Gastrocnemius medialis (tissue), 4 donors: ENCODE measurements at regions not wholly inside any gene's neighbourhood (a gene's known extent, or its start where the extent isn't known, plus 50 kb on each side); places are given as distances from the start of the nearest gene placed in this dataset.

Experiments used
- ATAC-seq, 2 donors: fragments of 150-250 bp; one replicate each; pipeline ENCODE4 v1.9.1; 2016
- DNase-seq, 2 donors: peaks; one replicate each; pipeline ENCODE4 v3.0.0-alpha.2; 2019
- H3K27ac ChIP-seq, 4 donors: fragments of 200-600 bp; sonication (generic); 1 replicate in 1 of 4; 2 replicates in 3 of 4; pipeline ENCODE4 v1.5.1; 2016 to 2018; ENCODE audit warnings: mild to moderate bottlenecking in 2 of 4, moderate library complexity in 1 of 4
- H3K27me3 ChIP-seq, 3 donors: fragments of 200-600 bp; sonication (generic) in 2 of 3; 1 replicate in 1 of 3; 2 replicates in 2 of 3; pipeline versions ENCODE4 v1.5.1 to v1.6.0; 2016 to 2019; ENCODE audit warnings: mild to moderate bottlenecking in 1 of 3, moderate library complexity in 1 of 3
- H3K36me3 ChIP-seq, 2 donors: fragments of 200-600 bp; sonication (generic) in 1 of 2; one replicate each; pipeline ENCODE4 v1.5.1; 2017 to 2018
- H3K4me1 ChIP-seq, 2 donors: fragments of 200-600 bp; sonication (generic) in 1 of 2; one replicate each; pipeline ENCODE4 v1.5.1; 2016 to 2017; ENCODE audit warnings: mild to moderate bottlenecking in 2 of 2
- H3K4me3 ChIP-seq, 4 donors: fragments of 200-600 bp; sonication (generic) in 3 of 4; 1 replicate in 1 of 4; 2 replicates in 3 of 4; pipeline ENCODE4 v1.5.1; 2016 to 2019; ENCODE audit warnings: mild to moderate bottlenecking in 2 of 4
- H3K9me3 ChIP-seq, 3 donors: fragments of 200-600 bp; sonication (generic) in 2 of 3; 1 replicate in 1 of 3; 2 replicates in 2 of 3; pipeline ENCODE4 v1.5.1; 2016 to 2019
- CTCF ChIP-seq, 5 experiments: fragments of 450-650 bp in 3 of 5; fragments of 200-600 bp in 2 of 5; sonication (generic) in 2 of 5; IDR thresholded peaks in 4 of 5; conservative IDR thresholded peaks in 1 of 5; 1 replicate in 4 of 5; 2 replicates in 1 of 5; pipeline ENCODE4 v1.5.1; 2016 to 2019; ENCODE audit warnings: antibody characterized with exemption in 5 of 5, mild to moderate bottlenecking in 3 of 5, moderate library complexity in 3 of 5
- POLR2A ChIP-seq, 2 donors: fragments of 450-650 bp; IDR thresholded peaks; one replicate each; pipeline ENCODE4 v1.6.1; 2017; ENCODE audit warnings: antibody characterized with exemption in 2 of 2, mild to moderate bottlenecking in 2 of 2, moderate library complexity in 2 of 2
- in situ Hi-C, 4 donors: fragments of 200-750 bp; cut with MboI; loops; one replicate each; pipeline versions ENCODE4 v1.15.0 to v1.8.0; 2017; ENCODE audit warnings: low sequenced_read_pairs in 4 of 4
- intact Hi-C: fragments of 100-400 bp; cut with DNase I; formaldehyde crosslinking; loops from one replicate; pipeline ENCODE4 v1.15.1; 2023; ENCODE audit warnings: low total_unique reads

- TF ChIP-seq POLR2A (IDR thresholded peaks at IDR 0.05) (no peak), CTCF (IDR thresholded peaks at IDR 0.05 in 4 of 5, conservative IDR thresholded peaks at IDR 0.05 in 1 of 5) (no peak)
- in situ Hi-C loops, result no loop called here
- Histone ChIP-seq H3K4me1 (no peaks in the 10 kb centered on the region), H3K9me3 (no peaks in the 10 kb centered on the region), H3K4me3 (no peak overlapping the region), H3K36me3 (no peaks in the 10 kb centered on the region), H3K27ac (no peak overlapping the region), H3K27me3 (no peaks in the 10 kb centered on the region)
- DNase-seq (no peak), ATAC-seq (no peak)
- intact Hi-C loops, result no loop called here
Observed at GRCh38 chr5:141786700-141787099, 91.5 kb downstream of the PCDH1 start.

DNA sequence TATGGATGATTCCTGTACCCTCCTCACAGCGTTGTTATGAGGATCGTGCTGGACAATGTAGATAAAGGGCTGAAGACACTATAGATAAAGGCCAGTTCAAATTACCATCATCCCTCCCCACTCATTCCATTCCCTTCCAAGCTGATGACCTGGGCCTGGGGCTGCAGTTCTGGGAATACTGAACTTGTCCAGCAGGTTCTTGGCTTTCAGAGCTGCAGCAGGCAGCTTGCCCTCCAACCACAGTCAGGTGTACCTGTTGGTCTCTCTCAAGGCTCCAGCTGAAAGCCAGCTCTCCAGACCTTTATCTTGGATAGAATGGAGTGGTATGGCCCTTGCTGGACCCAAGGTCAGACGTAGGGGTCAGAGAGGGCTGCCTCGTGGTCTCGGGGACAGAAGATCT is 92.5 kb downstream of the PCDH1 start:
- DNase-seq, result no peak
- intact Hi-C loops (no loop called here), in situ Hi-C loops (no loop called here)
- Histone ChIP-seq H3K9me3 (no peaks in the 10 kb centered on the region), H3K4me3 (no peak overlapping the region), H3K27me3 (no peaks in the 10 kb centered on the region), H3K4me1 (no peaks in the 10 kb centered on the region), H3K36me3 (no peaks in the 10 kb centered on the region), H3K27ac (no peak overlapping the region)
- no peak for TF ChIP-seq POLR2A (IDR thresholded peaks at IDR 0.05)
- TF ChIP-seq CTCF (IDR thresholded peaks at IDR 0.05 in 4 of 5, conservative IDR thresholded peaks at IDR 0.05 in 1 of 5), result no peak
- ATAC-seq, result no peak

DNA sequence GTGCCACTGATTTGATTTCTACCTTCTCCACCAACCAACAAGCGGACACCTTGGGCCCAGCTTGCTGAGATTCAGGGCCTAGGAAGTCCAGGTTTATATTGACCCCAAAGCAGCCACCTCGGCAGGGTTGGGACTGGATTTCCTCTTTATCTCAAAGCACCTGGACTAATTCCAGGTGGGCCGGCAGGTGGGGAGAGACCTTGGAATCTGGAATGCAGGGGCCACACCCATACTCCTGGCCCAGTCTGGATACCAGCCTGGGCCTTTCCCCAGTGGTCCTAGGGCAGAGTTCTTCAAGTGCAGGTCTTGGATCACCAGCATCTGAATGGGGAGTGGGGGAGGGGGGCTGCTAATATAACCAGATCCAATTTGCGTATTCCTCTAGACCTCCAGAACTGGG is 93.1 kb downstream of the PCDH1 start:
- Histone ChIP-seq H3K27ac (no peak overlapping the region), H3K4me3 (no peak overlapping the region), H3K27me3 (no peaks in the 10 kb centered on the region), H3K9me3 (no peaks in the 10 kb centered on the region), H3K36me3 (no peaks in the 10 kb centered on the region), H3K4me1 (peaks cover 0 to 5% of the 10 kb centered on the region in 2 donors)
- TF ChIP-seq POLR2A (IDR thresholded peaks at IDR 0.05), result no peak
- no peak for TF ChIP-seq CTCF (IDR thresholded peaks at IDR 0.05 in 4 of 5, conservative IDR thresholded peaks at IDR 0.05 in 1 of 5)
- ATAC-seq (no peak), DNase-seq (no peak)
- in situ Hi-C loops (no loop called here), intact Hi-C loops (no loop called here)

DNA sequence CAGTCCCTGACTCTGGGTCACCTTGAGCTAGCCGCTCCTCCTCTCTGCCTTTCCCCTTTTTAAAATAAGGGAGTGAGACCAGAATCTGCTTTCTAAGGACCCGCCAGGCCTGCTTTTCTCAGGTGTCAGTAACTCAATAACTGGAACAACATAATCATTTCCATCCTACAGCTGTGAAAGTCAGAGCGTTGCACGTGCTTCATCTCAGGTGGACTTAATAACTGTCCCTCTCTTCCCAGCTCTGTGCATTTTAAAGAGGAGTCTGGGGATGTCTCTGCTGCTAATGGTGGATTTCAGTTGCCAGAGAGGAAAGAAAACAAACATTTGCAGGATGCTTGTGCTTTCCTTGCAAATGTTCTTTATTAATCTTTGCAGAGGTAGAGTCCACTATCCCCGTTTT is 93.7 kb downstream of the PCDH1 start:
- Histone ChIP-seq H3K27ac (no peak overlapping the region), H3K4me3 (no peak overlapping the region), H3K27me3 (no peaks in the 10 kb centered on the region), H3K4me1 (peaks cover 0 to 8% of the 10 kb centered on the region in 2 donors), H3K9me3 (no peaks in the 10 kb centered on the region), H3K36me3 (no peaks in the 10 kb centered on the region)
- no peak for DNase-seq
- ATAC-seq, result no peak
- intact Hi-C loops, result no loop called here
- no peak for TF ChIP-seq POLR2A (IDR thresholded peaks at IDR 0.05)
- no peak for TF ChIP-seq CTCF (IDR thresholded peaks at IDR 0.05 in 4 of 5, conservative IDR thresholded peaks at IDR 0.05 in 1 of 5)
- in situ Hi-C loops, result no loop called here

DNA sequence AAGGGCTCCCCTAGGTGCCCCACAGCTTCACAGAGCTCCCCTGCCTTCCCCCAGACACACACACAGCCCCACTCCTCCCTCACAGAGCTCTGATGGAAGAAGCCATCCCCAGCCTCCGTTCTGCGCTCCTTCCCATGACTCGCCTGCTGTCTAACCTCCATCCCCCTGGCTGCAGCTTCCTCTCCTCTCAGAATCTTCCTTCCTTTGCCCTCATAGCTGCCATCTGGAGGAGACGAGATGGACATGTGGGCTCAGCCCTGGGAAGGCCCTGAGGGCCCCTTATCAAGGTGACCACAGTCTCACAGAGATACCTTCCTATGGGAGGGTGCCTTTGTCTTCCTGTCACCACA is 94.3 kb downstream of the PCDH1 start:
- Histone ChIP-seq H3K27me3 (no peaks in the 10 kb centered on the region), H3K27ac (no peak overlapping the region), H3K36me3 (no peaks in the 10 kb centered on the region), H3K9me3 (no peaks in the 10 kb centered on the region), H3K4me1 (peaks cover 0 to 8% of the 10 kb centered on the region in 2 donors), H3K4me3 (no peak overlapping the region)
- in situ Hi-C loops, result no loop called here
- no peak for DNase-seq
- no peak for ATAC-seq
- no peak for TF ChIP-seq CTCF (IDR thresholded peaks at IDR 0.05 in 4 of 5, conservative IDR thresholded peaks at IDR 0.05 in 1 of 5)
- TF ChIP-seq POLR2A (IDR thresholded peaks at IDR 0.05), result no peak
- intact Hi-C loops, result no loop called here
